Stomach (tissue), 8 donors: ENCODE measurements at regions not wholly inside any gene's neighbourhood (a gene's known extent, or its start where the extent isn't known, plus 50 kb on each side); places are given as distances from the start of the nearest gene placed in this dataset.

Source experiments
- DNase-seq, 2 donors: peaks; one replicate each; pipeline versions ENCODE4 v3.0.0 to v3.0.0-alpha.2; 2013 to 2019
- H3K27ac ChIP-seq, 5 donors: fragments of 200-600 bp in 4 of 5; sonication (generic) in 4 of 5; one replicate each; pipeline ENCODE4 v1.5.1; 2013 to 2019; ENCODE audit warnings: mild to moderate bottlenecking in 1 of 5, moderate library complexity in 1 of 5
- H3K27me3 ChIP-seq, 3 donors: fragments of 200-600 bp; sonication (generic); one replicate each; pipeline ENCODE4 v1.5.1; 2017 to 2019; ENCODE audit warnings: mixed run types in 1 of 3
- H3K36me3 ChIP-seq, 4 donors: fragments of 200-600 bp; sonication (generic); 1 replicate in 3 of 4; 2 replicates in 1 of 4; pipeline ENCODE4 v1.5.1; 2016 to 2019
- H3K4me1 ChIP-seq, 4 donors: fragments of 200-600 bp; sonication (generic); one replicate each; pipeline ENCODE4 v1.5.1; 2016 to 2019
- H3K4me3 ChIP-seq, 4 donors: fragments of 200-600 bp; sonication (generic) in 3 of 4; one replicate each; pipeline ENCODE4 v1.5.1; 2016 to 2019; ENCODE audit warnings: mild to moderate bottlenecking in 1 of 4
- H3K9me3 ChIP-seq, 4 donors: fragments of 200-600 bp; sonication (generic); one replicate each; pipeline ENCODE4 v1.5.1; 2016 to 2019
- CTCF ChIP-seq, 7 experiments: fragments of 450-650 bp in 4 of 7; fragments of 200-600 bp in 3 of 7; sonication (generic) in 3 of 7; IDR thresholded peaks; one replicate each; pipeline ENCODE4 v1.5.1; 2016 to 2019; ENCODE audit warnings: antibody characterized with exemption in 7 of 7, control low read depth in 2 of 7, mild to moderate bottlenecking in 1 of 7
- EP300 ChIP-seq: sonication (generic); formaldehyde crosslinking; IDR thresholded peaks from one replicate; pipeline ENCODE4 v1.6.1; 2017; ENCODE audit warnings: antibody characterized with exemption
- POLR2A ChIP-seq, 4 donors: fragments of 450-650 bp; IDR thresholded peaks; one replicate each; pipeline ENCODE4 v1.6.1; 2016; ENCODE audit warnings: antibody characterized with exemption in 4 of 4, control low read depth in 2 of 4, mild to moderate bottlenecking in 1 of 4, moderate library complexity in 1 of 4
- POLR2AphosphoS5 ChIP-seq, 3 donors: sonication (generic); formaldehyde crosslinking; IDR thresholded peaks; one replicate each; pipeline ENCODE4 v1.6.1; 2016; ENCODE audit warnings: antibody characterized with exemption in 3 of 3
- WGBS, 5 donors: extraction: QIAGEN DNeasy Blood & Tissue Kit in 3 of 5; methylation state at CpG; one replicate each; pipeline versions ENCODE4 v1.1.5 to v1.1.7; 2013 to 2018; 5-methylcytosine and 5-hydroxymethylcytosine counted together
- intact Hi-C: fragments of 100-400 bp; cut with DNase I; formaldehyde crosslinking; loops from one replicate; pipeline ENCODE4 v1.15.1; 2023; ENCODE audit warnings: low total_unique reads
- donor health status: healthy with polysubstance abuse.
- donor health status: Bipolar disorder and iron deficiency.
- donor health status: healthy.

- Histone ChIP-seq H3K4me3 (no peak overlapping the region), H3K9me3 (no peaks in the 10 kb centered on the region), H3K27ac (no peak overlapping the region), H3K36me3 (no peaks in the 10 kb centered on the region), H3K27me3 (no peaks in the 10 kb centered on the region), H3K4me1 (peaks cover 0 to 9% (median 3%) of the 10 kb centered on the region in 4 donors)
- WGBS, 5 donors = 23 to 37% (median 36%) methylated on average over 9 of the region's 9 CpGs
- DNase-seq = peak in 1 of 2 donors; percentile 82
- intact Hi-C loops = no loop called here
- TF ChIP-seq EP300 (no peak), CTCF (IDR thresholded peaks at IDR 0.05) (peak in 5 of 7 experiments; percentile 13 to 37 (median 20)), POLR2AphosphoS5 (IDR thresholded peaks at IDR 0.05) (no peak)
Measured at GRCh38 chr2:67476809-67477790, 80.0 kb downstream of the ETAA1 start.

DNA sequence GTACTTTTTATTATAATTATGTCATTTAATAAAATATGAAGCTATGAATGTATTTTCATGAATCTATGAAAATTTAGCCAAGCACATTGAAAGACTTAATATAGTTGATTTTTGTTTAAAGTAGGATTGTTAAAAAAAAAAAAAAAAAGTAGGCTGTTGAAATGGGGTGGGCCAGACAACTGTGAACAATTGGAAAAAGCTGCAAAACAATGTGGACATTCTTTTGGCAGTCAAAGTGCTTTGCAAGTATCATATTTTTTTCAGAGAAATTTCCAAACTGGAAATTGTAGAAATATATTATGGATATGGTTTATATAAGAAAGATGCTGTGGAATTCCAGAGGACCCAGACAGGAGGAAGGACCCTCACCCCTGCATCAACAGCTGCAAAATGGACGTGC lies 82.1 kb downstream of the ETAA1 start:
- intact Hi-C loops = no loop called here
- TF ChIP-seq POLR2AphosphoS5 (IDR thresholded peaks at IDR 0.05) = no peak

GRCh38 chr2:67485431-67485830 lies 88.3 kb downstream of the ETAA1 start:
- 40 to 59% (median 51%) methylated on average over 2 of the region's 2 CpGs for WGBS, 5 donors
- Histone ChIP-seq H3K36me3 (no peaks in the 10 kb centered on the region), H3K27ac (no peak overlapping the region), H3K4me1 (no peaks in the 10 kb centered on the region), H3K9me3 (no peaks in the 10 kb centered on the region), H3K4me3 (no peak overlapping the region), H3K27me3 (no peaks in the 10 kb centered on the region)
- TF ChIP-seq EP300 = no peak
- TF ChIP-seq POLR2A (IDR thresholded peaks at IDR 0.05) = no peak
- no peak for TF ChIP-seq CTCF (IDR thresholded peaks at IDR 0.05)
- no peak for TF ChIP-seq POLR2AphosphoS5 (IDR thresholded peaks at IDR 0.05)
- intact Hi-C loops = no loop called here
- DNase-seq = no peak

More for the DNA sequence above, 82.1 kb downstream of the ETAA1 start:
- 48 to 65% (median 59%) methylated on average over 1 of the region's 1 CpG for WGBS, 5 donors
- Histone ChIP-seq H3K27ac (no peak overlapping the region), H3K4me1 (peaks cover 0 to 9% (median 3%) of the 10 kb centered on the region in 4 donors), H3K36me3 (no peaks in the 10 kb centered on the region), H3K9me3 (no peaks in the 10 kb centered on the region), H3K4me3 (no peak overlapping the region), H3K27me3 (no peaks in the 10 kb centered on the region)
- DNase-seq = peak in 1 of 2 donors; percentile 58

DNA sequence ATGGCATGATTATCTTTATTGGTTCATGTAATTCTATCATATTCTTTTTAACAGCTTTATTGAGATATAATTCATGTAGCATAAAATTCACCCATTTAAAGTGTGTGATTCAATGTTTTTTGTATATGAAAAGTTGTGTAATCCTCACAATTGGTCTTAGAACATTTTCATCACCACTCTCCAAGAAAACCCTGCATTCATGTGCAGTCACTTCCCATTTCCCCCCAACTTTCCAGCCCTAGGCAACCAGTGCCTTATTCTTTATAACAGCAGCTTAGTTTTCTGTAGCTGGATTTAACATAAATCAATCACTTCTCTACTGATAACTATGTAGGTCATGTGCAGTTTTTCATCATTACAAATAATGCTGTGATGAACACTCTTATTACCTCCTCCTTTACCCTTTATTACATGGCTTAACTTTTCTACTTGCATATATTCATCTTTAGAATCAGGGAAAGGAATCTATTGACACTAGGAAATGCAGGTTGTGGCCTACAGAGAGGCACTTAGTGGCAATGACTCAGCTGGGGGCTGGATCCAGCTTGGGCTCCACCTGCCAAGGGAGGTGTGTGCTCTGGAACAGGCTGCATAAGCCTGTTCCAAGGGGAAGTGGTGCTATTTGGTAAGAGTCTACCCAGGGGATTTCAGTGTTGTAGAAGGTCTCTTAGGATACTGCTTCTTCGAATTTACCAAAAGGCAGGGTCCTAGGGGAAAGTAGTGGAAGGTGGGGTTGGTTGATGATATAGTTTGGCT lies 89.1 kb downstream of the ETAA1 start:
- WGBS, 5 donors = 83 to 100% (median 88%) methylated on average over 1 of the region's 1 CpG
- H3K27ac ChIP-seq = no peak overlapping the region
- no peaks in the 10 kb centered on the region for H3K9me3 ChIP-seq
- intact Hi-C loops = no loop called here
- H3K4me3 ChIP-seq = no peak overlapping the region
- H3K27me3 ChIP-seq = no peaks in the 10 kb centered on the region
- DNase-seq = peak; percentile 37 to 52
- H3K4me1 ChIP-seq = no peaks in the 10 kb centered on the region
- no peak for TF ChIP-seq POLR2AphosphoS5 (IDR thresholded peaks at IDR 0.05)
- no peak for TF ChIP-seq CTCF (IDR thresholded peaks at IDR 0.05)
- no peak for TF ChIP-seq POLR2A (IDR thresholded peaks at IDR 0.05)
- TF ChIP-seq EP300 = no peak
- no peaks in the 10 kb centered on the region for H3K36me3 ChIP-seq
